Fibroblast of lung (primary cell): ENCODE measurements at regions not wholly inside any gene's neighbourhood (a gene's known extent, or its start where the extent isn't known, plus 50 kb on each side); places are given as distances from the start of the nearest gene placed in this dataset.

Experiments used
- EZH2 ChIP-seq: IDR thresholded peaks from 2 replicates; pipeline ENCODE4 v1.5.1; 2012; ENCODE audit warnings: low read length, control low read depth, mild to moderate bottlenecking; ENCODE audit errors: missing control alignments
- TF ChIP-seq, protein P1 (sequence below), 2 donors: IDR thresholded peaks in 1 of 2; conservative IDR thresholded peaks in 1 of 2; 1 replicate in 1 of 2; 2 replicates in 1 of 2; pipeline ENCODE4 v1.5.1; 2011 to 2012; ENCODE audit warnings: low read length in 2 of 2, control low read depth in 1 of 2, inconsistent platforms in 1 of 2, low read depth in 1 of 2, mild to moderate bottlenecking in 1 of 2

DNA sequence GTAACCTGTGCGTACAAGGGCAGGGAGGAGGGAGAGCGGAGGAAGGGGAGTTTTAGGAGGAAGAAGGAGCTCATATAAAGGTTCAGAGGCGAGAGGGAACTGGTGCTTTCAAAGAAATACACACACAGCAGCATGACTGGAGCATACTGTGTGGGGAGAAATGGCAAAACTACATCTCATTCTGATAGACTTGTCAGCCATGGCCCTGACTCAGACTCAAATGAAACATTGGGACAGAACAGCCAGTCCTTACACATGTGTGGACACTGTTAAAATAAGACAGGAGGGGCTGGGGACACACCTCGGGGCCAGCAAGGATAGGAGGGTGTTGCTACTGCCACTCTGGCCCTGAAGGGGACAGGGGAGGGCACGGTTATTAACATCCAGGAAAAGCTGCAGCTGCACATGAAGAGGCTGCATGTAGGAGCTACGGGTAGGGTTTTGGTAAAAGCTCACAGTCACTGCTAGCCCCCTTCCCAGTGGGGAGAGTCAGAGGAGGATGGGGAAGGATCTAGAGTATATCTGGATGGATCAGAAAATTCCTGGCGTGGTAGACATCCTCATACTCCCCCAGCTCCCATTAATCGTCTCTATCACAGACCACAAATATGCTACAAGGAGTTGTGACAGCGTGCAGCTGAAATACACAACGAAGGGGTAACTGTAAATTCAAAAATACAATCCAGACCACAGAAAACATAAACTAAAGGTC is 110.5 kb downstream of the GATA6 start:
- TF ChIP-seq, protein P1, sequence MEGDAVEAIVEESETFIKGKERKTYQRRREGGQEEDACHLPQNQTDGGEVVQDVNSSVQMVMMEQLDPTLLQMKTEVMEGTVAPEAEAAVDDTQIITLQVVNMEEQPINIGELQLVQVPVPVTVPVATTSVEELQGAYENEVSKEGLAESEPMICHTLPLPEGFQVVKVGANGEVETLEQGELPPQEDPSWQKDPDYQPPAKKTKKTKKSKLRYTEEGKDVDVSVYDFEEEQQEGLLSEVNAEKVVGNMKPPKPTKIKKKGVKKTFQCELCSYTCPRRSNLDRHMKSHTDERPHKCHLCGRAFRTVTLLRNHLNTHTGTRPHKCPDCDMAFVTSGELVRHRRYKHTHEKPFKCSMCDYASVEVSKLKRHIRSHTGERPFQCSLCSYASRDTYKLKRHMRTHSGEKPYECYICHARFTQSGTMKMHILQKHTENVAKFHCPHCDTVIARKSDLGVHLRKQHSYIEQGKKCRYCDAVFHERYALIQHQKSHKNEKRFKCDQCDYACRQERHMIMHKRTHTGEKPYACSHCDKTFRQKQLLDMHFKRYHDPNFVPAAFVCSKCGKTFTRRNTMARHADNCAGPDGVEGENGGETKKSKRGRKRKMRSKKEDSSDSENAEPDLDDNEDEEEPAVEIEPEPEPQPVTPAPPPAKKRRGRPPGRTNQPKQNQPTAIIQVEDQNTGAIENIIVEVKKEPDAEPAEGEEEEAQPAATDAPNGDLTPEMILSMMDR (conservative IDR thresholded peaks at IDR 0.05 in 1 of 2, IDR thresholded peaks at IDR 0.05 in 1 of 2; ENCODE audit: low read depth in 1 of 2, low read length in 2 of 2), result no peak
- TF ChIP-seq EZH2, result no peak
